GM19025 (cell line): ENCODE measurements at regions not wholly inside any gene's neighbourhood (a gene's known extent, or its start where the extent isn't known, plus 50 kb on each side); places are given as distances from the start of the nearest gene placed in this dataset.

Experiments used
- ATAC-seq: cut with Tn5 transposase; IDR thresholded peaks from one replicate; pipeline ENCODE4 v1.9.1; 2021; ENCODE audit warnings: mild to moderate bottlenecking, low read depth, moderate library complexity; ENCODE audit not compliant: unreplicated experiment

DNA sequence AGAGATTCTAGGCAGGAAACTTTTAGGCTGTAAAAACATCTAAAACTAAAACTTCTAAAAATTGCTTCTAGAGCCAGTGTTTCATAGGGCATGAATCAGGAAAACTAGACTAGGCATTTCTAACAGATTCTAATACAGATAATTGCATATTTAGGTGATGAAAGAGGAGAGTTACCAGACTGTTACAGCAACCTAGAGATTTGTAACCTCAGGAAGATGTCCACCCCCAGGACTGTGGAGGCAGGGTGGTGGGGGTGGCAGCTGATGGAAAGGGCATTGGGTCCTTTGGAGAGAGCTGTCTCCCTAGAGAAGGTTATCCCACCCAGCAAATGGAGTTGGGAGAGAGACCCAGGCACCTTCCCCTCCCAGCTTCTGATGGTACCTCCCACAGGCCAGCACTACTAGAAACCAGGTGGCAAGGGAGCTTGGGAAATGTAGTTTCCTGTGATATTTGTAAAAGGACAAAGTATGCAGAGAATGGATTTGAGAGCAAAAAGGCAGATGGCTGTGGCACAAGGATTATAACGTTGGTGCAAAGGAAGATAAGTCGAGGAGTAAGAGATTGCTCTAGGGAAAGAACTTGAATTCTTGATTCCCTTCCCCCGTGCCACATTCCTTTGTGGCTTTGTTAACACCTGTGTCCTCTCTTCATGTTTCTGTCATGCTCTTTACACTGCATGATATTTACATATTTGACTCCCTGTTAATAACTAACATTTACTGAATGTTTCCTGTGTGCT is 75.6 kb upstream of the MGAT5 start:
- ATAC-seq: peak; percentile 48

DNA sequence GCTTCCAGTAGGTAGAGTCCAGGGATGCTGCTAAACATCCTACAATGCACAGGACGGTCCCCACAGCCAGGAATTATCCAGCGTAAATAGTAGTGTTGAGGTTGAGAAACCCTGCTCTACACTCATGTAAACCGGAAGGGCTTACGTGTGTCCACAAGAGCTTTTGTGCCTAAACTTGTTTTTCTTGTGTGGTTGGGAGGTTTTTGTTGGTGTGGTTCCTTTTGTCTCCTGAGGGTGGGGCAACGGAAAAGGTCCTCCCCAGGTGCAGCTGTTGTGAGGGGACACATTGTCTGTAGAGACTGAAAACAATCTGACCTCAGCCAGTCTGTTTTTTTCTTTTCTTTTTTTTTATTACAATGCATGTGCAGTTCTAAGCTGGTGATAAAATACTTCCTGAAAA is 72.7 kb upstream of the MGAT5 start:
- no peak for ATAC-seq

DNA sequence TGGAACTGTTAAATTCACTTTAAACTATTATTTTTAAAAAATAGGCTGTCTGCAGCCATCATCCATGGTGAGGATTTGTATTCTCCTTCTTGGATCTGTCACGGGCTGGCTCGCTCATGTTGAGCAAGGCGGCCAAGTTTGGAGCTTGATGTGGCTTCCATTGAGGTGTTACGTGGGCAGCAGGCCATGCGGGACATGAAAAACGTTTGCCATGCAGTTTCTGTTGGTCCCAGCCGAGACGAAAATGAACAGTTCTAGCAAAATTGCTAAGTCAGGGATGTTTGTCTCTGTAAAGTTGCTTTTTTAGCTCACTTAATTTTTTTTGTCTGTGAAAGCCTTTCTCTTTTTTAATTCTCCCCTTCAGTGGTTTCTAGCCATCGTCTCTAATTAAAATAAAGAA is 70.2 kb upstream of the MGAT5 start:
- no peak for ATAC-seq

DNA sequence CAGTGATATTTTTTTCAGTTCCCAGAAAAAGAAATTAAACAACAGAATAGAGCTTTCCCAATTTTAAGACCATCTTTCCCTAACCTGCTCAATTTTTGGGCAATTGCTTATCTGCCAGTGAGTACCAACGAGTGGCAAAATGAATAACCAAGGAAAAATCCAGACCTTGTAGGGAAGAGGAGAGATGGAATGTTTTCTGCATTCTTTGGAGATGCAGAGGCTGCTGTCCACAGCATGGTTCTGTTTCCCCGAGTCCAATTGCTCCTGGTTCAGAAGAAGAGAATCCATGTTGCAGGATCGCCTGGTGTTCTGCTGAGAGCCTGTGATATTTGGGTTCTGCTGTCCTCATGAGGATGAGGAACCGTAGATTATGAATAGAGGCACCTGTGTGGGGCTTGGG is 68.2 kb upstream of the MGAT5 start:
- no peak for ATAC-seq

DNA sequence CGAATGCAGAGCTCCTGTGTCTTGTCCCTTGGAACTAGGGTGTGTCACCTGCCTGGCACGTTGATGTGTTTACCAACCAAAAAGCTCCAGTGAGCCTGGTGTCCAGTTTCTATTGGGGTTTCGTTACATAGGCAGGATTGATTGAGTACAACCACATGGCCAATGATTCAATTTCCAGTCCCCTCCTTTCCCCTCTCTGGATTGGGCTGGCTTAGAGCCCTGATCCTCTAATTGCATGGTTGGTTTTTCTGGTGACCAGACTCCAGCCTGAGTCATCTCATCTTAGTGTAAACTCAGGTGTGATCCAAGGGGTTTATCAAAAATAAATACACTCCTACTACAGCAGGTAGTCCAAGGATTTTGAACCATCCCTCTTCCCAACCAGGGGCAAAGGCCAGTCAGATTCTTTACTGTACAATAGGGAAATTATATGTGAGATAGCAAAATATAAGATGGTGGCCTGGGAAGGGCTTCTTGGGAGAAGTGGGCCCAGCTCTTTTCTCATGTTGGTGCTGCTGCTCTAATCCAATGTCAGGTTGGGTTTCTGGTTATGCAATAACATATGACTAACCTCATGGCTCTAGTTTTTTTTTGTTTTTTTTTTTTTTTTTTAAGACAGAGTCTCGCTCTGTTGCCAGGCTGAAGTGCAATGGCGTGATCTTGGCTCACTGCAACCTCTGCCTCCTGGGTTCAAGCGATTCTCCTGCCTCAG is 64.7 kb upstream of the MGAT5 start:
- no peak for ATAC-seq

DNA sequence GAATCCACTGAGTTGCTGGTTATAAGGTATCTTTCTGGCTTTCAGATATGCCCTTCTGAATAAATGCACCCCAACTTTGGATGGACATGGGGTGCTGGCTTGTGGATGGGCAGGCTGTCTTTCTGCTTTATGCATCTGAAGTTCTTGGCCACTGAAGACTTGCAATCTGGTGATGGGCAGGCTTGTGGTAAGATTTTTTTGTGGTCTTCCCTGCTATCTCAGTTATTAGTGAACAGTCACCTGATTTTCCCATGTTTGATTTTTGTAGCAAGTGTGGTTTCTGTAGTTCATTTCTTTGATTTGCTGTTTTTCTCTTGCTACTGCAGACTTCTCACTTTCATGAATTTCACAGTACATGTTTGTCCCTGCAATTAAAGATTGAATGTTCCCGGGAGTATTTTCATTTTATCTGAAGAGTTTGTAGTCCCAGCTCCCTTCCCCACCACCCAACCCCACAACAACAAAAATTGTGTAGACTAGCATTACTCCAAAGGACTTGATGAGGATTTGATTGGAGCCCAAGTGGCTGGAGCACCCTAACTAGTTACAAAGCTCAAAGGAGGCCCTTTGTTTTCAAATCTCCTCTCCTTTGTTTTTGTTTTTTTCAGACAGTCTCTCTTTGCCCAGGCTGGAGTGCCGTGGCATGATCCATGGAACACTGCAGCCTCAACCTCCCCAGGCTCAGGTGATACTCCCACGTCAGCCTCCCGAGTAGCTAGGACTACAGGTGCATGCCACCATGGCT is 63.6 kb upstream of the MGAT5 start:
- ATAC-seq: no peak

DNA sequence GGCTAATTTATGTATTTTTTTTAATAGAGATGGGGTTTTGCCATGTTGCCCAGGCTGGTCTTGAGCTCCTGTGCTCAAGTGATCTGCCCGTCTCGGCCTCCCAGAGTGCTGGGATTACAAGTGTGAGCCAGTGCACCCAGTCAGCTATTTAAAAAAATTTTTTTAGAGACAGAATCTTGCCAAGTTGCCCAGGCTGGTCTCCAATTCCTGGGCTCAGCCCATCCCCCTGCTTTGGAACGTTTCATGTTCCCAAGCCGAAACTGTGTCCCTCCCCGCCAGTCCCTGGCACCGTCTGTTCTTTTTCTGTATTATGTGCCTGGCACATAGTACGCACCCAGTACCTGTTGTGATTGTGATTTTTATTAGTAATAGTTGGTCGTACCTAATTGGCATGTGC is 63.1 kb upstream of the MGAT5 start:
- ATAC-seq: no peak

DNA sequence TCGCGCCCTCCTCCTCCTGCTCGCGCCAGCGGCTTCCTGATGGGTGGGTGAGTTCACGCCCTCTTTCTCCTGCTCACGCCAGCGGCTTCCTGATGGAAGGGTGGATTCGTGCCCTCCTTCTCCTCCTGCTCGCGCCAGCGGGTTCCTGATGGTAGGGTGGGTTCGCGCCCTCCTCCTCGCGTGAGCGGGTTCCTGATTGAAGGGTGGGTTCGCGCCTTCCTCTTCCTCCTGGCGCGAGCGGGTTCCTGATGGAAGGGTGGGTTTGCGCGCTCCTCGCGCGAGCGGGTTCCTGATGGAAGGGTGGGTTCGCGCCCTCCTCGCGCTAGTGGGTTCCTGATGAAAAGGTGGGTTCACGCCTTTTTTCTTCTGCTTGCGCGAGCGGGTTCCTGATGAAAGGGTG is 62.0 kb upstream of the MGAT5 start:
- no peak for ATAC-seq

DNA sequence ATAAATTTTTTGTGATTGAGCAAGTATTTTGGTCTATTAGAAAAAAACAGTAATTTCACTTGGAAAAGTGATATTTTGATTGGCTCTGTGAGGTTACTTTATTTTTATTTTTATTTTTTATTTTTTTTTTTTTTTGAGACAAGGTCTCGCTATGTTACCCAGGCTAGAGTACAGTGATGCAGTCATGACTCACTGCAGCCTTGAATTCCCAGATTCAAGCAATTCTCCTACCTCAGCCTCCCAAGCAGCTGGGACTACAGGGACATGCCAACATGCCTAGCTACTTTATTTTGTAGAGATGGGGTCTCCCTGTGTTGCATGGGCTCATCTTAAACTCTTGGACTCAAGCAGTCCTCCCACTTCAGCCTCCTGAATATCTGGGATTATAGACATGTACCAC is 60.9 kb upstream of the MGAT5 start:
- ATAC-seq: no peak

DNA sequence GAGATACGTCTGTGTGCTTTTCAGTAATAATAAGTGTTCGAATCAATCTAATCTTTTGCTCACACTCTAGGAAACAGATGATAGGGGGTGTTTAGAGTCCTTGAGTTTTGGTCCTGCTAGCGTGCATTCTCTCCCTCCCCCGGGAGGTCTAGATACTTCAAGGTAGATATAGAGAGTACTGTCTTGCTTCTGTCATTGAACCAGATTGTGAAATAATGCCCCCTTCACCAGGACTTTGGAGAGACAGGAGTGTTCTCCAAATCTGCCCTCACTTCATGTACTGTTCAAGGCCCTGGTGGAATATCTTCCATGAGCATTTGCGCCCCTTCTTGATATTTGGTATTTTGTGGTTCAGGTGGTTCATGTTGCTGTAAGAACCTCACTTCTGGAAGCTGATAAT is 59.4 kb upstream of the MGAT5 start:
- no peak for ATAC-seq

DNA sequence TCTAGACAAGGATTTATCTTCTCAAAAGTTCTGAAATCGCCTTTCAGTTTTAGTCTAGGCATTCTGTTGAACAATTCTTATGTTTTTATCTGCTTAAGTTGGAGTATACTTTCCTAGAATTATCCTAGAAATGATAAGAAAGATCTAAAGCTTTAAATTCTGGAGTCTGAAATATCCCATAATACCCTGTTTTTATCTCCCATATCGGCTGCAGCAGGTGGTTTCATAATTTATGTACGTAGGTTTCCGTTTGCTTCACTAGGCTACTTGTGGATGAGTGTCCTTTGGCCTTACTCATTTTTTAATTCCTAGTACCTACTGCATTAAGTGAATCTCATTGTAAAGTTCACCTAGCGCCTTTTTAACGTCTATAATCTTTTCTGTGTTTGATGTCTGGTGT is 58.5 kb upstream of the MGAT5 start:
- ATAC-seq: no peak

DNA sequence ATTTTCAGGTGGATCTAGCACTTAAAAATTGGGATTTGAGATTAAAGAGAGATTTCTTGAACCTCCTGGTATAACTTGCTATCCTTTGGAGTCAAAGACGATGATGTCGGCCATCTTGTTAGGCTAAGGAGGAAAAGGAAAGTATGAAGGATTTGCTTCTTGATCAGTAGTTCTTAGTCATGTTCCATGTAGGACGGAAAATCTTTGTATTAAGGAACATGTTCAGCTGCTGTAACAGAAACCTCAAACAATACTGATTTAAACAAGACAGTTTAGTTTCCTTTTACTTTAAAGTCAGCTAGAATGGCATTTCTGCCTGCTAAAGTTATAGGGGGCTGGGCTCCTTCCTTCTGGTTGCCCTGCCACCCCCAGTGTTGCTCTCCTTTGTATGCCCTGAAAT is 56.4 kb upstream of the MGAT5 start:
- ATAC-seq: no peak

DNA sequence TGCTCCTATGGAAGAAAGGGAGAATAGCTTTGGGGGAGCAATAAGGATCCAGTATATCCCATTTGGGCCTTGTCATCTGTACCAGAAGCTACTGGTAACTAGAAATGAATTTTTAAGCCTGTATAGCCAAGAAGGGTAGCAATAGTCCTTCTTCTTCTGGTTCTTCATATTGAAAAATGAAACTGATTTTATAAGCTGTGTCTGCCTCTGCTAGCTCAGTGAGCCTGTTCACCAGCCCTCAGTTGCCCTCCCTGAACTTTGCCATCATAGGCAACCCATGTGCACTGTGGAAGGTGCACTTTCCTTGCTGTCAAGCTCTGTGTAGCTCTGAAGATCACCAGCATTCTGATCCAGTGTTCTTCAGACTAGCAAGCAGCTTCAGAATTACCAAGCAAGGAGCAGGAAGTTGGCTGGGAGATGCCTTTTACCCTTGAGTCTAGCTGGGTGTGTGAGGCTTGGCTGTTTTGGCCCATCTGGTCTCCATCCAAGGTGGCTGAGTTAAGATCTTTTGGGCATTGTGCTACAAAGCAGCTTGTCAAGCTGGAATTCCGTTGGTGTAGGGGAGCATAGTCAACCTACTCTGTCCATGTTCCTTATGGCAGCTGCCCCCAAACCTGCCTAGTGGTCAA is 55.8 kb upstream of the MGAT5 start:
- ATAC-seq: no peak

DNA sequence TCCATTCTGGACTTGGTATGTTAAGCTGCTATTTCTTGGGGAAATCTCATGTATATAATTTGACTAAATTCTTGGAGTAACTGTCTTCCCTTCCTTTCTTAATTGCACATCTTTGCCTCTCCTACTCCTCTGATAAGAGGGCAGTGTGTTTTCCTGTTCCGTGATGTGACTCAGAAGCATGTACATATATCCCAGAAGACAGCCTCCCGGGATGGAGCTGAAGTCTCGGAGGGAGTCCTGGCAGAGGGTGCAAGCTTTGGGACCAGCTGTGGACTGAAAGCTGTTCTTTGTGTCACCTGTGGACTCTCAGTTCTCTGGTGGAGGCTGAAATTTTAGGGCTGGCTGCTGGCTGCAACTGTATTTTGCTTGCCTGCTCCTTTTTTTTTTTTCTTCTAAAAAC is 54.7 kb upstream of the MGAT5 start:
- no peak for ATAC-seq

DNA sequence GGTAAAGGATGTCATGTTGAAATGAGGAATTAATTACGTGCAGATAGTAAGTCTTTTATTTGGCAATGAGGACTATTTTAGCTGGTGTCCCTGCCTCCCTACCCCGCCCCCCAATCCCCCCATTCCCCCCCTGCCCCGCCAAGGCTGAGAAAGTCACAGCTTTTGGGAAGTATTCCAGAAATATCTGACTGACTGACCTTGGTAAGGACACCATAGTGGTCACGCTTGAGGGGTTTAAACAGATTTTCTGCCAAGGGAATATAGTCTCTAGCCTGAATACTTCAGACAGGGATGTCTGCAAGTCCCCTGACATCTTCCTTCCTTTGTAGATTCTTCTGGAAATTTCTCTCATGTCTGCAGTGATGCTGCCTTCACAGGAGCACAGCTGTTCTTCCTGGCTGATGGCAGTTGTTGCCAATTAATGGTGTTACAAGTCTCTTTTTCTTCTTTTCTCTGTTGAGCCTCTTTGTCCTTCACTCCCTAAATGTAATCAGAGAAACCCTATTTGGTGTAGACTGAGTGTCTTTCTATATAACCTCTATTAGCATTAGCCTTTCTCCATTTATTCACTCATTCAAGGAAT is 53.7 kb upstream of the MGAT5 start:
- no peak for ATAC-seq

DNA sequence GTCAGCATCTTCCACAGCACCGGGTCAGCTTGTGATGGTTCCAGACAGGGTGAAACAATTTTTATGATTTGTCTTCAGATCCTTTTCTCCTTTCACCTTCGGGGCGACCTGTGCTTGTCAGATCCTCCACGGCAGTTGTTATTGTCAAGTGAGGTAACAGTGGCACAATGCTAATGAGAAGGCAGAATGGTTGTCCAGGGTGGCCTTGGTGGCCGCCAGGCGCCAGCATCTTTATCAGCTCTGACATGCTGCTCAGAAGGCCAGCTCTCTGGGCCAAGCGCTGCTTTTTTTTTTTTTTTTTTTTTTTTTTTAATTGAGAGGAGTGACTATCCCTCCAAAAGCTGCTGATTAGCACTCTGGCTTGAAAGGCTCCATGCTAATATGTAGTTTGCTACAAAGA is 52.3 kb upstream of the MGAT5 start:
- no peak for ATAC-seq

DNA sequence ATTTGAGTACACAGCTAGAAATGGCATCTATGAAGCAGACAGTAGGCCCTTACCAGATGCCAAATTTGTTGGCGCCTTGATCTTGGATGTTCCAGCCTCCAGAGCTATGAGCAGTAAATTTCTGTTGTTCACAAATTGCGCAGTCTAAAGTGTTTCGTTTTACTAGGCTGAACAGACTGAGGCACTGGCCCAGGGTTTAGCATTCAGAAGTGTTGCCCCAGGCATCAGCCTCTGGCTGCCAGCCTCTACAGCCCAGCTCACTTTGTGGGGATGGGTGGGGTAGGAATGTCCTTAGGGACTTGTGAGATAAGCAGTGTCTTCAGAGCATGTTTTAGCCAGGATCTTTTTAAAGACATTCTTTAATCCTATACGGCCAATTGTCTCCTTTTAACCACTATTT is 51.5 kb upstream of the MGAT5 start:
- ATAC-seq: no peak

DNA sequence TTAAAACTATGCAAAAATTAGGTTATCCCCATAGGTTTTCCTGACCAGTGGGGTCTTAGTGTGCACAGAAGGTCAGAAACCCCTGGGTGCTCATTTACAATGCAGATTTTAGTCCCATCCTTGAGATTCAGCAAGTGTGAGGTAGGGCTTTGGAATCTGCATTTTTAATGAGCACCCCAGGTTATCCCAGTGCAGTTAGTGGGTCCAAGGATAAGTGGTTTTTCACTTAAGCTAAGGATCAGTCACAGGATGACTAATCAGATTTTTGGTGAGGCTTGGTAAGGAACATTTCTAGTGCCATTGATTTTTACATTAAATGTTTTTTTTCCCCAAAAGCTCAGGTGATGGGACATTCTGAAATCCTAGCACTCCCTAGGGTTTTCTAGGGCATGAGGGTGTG is 50.7 kb upstream of the MGAT5 start:
- no peak for ATAC-seq
